Hepatocyte (in vitro differentiated cells): ENCODE measurements at regions not wholly inside any gene's neighbourhood (a gene's known extent, or its start where the extent isn't known, plus 50 kb on each side); places are given as distances from the start of the nearest gene placed in this dataset.

Source experiments
- CTCF ChIP-seq: fragments of 200-600 bp; sonication (generic); IDR thresholded peaks from 2 replicates; pipeline ENCODE4 v1.5.1; 2016; ENCODE audit warnings: antibody characterized with exemption, mild to moderate bottlenecking; ENCODE audit not compliant: poor library complexity
- EZH2 ChIP-seq: fragments of 200-600 bp; sonication (generic); IDR thresholded peaks from 2 replicates; pipeline ENCODE4 v1.6.1; 2016; ENCODE audit warnings: antibody characterized with exemption, mild to moderate bottlenecking, borderline replicate concordance
- EZH2phosphoT487 ChIP-seq: fragments of 200-600 bp; sonication (generic); IDR thresholded peaks from one replicate; pipeline ENCODE4 v1.6.1; 2018; ENCODE audit warnings: antibody characterized with exemption, mild to moderate bottlenecking, low read depth, moderate library complexity; ENCODE audit not compliant: unreplicated experiment, severe bottlenecking

GRCh38 chr10:27355918-27356573, 115.4 kb upstream of the ACBD5 start:
- TF ChIP-seq CTCF, result no peak
- TF ChIP-seq EZH2, result no peak
- TF ChIP-seq EZH2phosphoT487, result no peak
